Retinal pigment epithelial cell (primary cell): ENCODE measurements at regions not wholly inside any gene's neighbourhood (a gene's known extent, or its start where the extent isn't known, plus 50 kb on each side); places are given as distances from the start of the nearest gene placed in this dataset.
A peak's percentile ranks its signal among the peaks of the same experiment; 100 is the strongest.
"Not testable (repeated sequence)": the region's sequence is repeated elsewhere in the genome, so short reads cannot be mapped to it uniquely, and the experiment has no call there.

Experiments
- DNase-seq: peaks from one replicate; pipeline ENCODE4 v3.0.0-alpha.2; 2010; ENCODE audit warnings: low read depth
- H3K4me3 ChIP-seq: 2 replicates; pipeline ENCODE4 v1.5.1; 2011; ENCODE audit warnings: mild to moderate bottlenecking, low read length, control low read depth, moderate library complexity
- TF ChIP-seq, protein P1 (sequence below): conservative IDR thresholded peaks from 2 replicates; pipeline ENCODE4 v1.5.1; 2011; ENCODE audit warnings: low read depth, low read length, control low read depth, inconsistent platforms

DNA sequence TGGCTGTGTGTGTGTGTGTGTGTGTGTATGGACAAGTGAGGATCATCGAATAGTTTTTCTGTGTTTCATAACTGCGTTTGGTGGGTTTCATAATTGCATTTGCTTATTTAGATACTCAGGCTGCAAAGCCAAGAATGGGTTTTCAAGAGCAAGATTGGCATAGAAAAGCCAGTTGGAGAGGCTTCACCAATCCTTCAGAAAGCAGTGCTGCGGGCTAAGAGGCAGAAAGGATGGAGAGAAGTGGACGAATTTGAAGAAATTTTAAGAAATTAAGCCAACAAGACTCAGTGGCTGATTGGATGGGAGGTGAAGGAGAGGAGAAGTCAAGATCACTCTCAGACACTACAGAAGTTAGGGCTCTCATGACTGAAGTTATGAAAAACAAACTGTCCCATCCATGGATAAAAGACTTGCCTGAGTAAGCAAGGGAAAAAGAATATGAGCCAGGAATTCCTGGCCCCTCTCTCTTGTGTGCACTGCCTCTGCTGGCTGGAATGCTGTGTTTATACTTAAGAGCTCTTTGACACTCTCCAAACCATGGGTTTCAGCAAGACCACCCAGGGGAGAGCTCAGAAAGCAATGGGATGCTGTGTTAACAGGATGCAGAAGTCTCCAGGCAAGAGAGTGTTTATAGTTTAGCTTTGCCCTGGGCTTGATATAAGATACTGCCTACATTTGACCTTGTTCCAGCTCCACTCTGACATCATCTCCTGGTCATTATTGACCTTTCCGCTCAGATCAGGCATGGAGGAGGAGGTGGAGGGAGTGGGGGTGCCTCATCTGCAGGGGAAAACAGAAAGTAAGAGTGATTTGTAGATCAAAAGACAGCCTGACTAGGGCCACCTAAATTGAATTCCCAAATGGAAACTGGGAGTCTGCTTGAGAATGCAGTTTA is 232.0 kb upstream of the PLXNA2 start:
- no peak overlapping the region for H3K4me3 ChIP-seq
- TF ChIP-seq, protein P1, sequence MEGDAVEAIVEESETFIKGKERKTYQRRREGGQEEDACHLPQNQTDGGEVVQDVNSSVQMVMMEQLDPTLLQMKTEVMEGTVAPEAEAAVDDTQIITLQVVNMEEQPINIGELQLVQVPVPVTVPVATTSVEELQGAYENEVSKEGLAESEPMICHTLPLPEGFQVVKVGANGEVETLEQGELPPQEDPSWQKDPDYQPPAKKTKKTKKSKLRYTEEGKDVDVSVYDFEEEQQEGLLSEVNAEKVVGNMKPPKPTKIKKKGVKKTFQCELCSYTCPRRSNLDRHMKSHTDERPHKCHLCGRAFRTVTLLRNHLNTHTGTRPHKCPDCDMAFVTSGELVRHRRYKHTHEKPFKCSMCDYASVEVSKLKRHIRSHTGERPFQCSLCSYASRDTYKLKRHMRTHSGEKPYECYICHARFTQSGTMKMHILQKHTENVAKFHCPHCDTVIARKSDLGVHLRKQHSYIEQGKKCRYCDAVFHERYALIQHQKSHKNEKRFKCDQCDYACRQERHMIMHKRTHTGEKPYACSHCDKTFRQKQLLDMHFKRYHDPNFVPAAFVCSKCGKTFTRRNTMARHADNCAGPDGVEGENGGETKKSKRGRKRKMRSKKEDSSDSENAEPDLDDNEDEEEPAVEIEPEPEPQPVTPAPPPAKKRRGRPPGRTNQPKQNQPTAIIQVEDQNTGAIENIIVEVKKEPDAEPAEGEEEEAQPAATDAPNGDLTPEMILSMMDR = peak; percentile 18
- DNase-seq = no peak

DNA sequence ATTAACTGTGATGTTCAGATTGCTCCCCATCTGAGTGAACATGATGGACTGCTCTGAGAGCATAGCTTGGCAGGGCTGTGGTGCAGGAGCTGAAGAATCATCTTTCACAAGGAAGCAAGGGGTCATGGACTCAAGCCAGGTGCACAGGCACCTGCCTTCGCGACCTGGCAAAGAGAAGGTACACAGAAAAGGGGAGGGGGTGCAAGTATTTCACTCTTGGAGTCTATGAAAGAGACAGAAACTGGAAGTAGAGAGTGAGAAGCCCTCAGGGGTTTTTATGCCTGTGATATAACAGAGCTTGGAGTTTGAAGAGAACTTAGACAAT is 232.6 kb upstream of the PLXNA2 start:
- TF ChIP-seq, protein P1 = no peak
- no peak for DNase-seq
- H3K4me3 ChIP-seq = no peak overlapping the region

GRCh38 chr1:208479435-208479834 is 235.3 kb upstream of the PLXNA2 start:
- TF ChIP-seq, protein P1 = no peak
- no peak for DNase-seq
- no peak overlapping the region for H3K4me3 ChIP-seq

DNA sequence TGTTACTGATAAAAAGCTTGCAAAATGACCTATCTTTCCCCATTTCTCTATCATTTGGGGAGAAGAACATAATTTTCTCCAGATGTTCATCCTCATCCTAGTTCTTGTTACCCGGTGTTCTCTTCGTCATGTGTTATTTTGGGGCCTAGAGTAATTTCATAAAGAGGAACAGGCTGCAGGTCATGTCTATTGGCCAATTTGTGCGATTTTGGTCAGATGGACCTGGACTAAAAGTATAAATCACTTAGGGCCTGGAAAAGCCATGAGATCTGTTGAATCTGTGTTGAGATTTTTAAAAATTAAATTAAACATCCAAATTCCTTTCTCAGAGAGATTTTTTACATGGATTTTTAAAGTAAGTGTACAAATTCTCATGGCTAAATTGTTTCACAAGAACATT is 241.3 kb upstream of the PLXNA2 start:
- H3K4me3 ChIP-seq = no peak overlapping the region
- DNase-seq = no peak
- TF ChIP-seq, protein P1 = no peak

DNA sequence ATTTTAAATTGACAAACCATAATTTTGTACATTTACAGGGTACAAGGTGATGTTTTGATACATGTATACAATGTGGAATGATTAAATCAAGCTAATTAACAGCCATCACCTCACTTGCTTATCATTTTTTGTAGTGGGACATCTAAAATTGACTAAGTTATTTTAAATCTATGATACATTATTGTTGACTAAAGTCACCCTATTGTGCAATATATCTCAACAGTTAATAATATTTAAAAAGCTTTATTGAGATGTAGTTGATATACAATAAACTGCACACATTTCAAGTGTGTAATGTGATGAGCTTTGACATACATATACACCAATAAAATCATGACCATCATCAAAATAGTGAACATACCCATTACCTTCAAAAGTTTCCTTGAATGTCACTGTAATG is 242.5 kb upstream of the PLXNA2 start:
- TF ChIP-seq, protein P1 = no peak
- no peak overlapping the region for H3K4me3 ChIP-seq
- no peak for DNase-seq

GRCh38 chr1:208488432-208488831 is 244.2 kb upstream of the PLXNA2 start:
- not testable (repeated sequence) for H3K4me3 ChIP-seq

GRCh38 chr1:208496467-208497371 is 252.5 kb upstream of the PLXNA2 start:
- no peak overlapping the region for H3K4me3 ChIP-seq
- TF ChIP-seq, protein P1 = no peak
- no peak for DNase-seq

More at GRCh38 chr1:208488432-208488831, 244.2 kb upstream of the PLXNA2 start:
- not testable (repeated sequence) for DNase-seq
